D721Med (cell line): ENCODE measurements at regions not wholly inside any gene's neighbourhood (a gene's known extent, or its start where the extent isn't known, plus 50 kb on each side); places are given as distances from the start of the nearest gene placed in this dataset.
A peak's percentile ranks its signal among the peaks of the same experiment; 100 is the strongest.

ENCODE experiments used
- DNase-seq: peaks from one replicate; pipeline ENCODE4 v3.0.0; 2011; ENCODE audit warnings: low spot score; ENCODE audit not compliant: insufficient read length
- FAIRE-seq: peaks from 2 replicates; lab custom pipeline; 2011; peaks lifted over from hg19 to GRCh38; lab: Jason Lieb, UNC
- TF ChIP-seq, protein P1 (sequence below): IDR thresholded peaks from 2 replicates; pipeline ENCODE4 v1.5.1; 2012; ENCODE audit warnings: mild to moderate bottlenecking, control low read depth; ENCODE audit not compliant: insufficient read depth; ENCODE audit errors: missing control alignments

DNA sequence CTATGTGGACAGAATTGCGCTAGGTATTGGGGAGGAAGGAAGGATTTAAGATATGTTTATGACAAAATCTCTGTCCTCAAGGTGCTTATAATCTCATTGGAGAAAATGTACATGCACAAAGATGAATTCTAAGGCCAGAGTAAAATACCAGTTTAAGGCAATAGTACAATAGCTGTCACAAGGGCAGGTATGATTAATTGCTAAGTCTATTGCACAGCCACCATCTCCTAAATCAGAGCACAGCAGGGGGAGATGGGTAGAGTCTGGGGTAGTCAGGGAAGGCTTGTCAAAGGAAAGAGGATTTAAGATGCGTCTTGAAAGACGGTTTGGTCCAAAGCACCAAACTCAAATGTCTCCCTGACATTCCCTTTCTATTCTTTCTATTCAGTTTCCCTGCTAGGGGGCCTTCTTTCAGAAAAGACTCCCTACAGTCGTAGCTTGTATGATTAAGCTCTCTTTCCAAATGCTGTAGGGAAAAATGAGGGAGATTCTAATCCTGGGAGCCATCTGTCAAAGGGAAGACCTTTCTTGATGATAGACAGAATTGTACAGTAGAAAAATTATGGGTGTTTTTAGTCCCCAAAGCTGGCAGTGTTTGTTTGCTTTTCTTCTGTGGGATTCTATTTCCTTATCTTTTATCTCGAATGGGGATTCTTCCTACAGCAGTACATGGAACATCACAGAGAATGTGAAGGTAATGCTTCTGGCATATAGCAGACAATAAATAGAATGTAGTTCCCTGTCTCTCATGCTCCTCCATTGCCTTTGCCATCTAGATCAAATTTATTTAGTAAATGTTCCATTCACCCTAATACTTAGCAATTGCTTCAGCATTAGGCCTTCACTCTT is 107.6 kb upstream of the NFIA start:
- DNase-seq = no peak
- no peak for FAIRE-seq
- TF ChIP-seq, protein P1, sequence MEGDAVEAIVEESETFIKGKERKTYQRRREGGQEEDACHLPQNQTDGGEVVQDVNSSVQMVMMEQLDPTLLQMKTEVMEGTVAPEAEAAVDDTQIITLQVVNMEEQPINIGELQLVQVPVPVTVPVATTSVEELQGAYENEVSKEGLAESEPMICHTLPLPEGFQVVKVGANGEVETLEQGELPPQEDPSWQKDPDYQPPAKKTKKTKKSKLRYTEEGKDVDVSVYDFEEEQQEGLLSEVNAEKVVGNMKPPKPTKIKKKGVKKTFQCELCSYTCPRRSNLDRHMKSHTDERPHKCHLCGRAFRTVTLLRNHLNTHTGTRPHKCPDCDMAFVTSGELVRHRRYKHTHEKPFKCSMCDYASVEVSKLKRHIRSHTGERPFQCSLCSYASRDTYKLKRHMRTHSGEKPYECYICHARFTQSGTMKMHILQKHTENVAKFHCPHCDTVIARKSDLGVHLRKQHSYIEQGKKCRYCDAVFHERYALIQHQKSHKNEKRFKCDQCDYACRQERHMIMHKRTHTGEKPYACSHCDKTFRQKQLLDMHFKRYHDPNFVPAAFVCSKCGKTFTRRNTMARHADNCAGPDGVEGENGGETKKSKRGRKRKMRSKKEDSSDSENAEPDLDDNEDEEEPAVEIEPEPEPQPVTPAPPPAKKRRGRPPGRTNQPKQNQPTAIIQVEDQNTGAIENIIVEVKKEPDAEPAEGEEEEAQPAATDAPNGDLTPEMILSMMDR = no peak

DNA sequence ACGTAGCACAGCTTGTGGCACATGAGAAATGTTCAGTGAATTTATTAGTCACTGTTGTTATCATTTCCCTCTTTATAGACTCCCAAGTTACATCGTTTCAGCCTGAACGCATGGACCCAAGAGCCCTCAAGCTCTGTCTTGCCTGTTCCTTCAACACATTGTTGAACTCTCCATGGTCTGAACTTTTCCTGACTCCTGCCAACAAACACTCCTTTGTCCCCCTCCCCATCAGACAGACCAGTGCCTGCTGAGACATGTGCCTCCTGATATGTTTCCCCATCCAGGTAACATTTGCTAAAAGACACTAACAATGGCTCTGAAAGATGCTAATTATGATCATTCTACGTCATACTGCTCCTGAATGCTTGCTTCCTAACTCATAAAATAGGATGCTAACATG is 108.7 kb upstream of the NFIA start:
- TF ChIP-seq, protein P1 = no peak
- DNase-seq (no peak), FAIRE-seq (no peak)

DNA sequence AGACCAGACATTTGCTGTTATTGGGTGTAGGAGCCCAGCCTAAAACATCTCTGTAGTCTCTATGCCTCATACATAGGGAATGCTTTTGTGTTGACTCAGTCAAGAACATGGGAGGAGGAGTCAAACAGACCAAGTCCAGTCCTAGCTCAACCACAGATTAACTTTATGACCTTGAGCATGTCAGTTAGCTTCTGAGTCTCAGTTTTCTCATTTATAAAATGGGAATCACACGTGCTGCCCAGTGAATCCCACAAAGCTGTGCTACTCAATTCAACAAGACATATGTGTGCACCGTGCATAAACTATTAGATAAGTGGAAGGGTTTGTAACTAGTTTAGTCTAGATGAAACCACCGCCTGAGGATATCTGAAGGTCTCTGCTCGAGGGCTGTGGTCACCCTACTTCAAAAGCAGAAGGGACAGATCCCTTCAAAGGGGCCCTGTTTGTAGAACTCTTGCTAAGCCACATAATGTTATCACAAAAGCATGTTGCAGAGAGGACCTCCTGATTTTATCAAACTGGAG is 109.5 kb upstream of the NFIA start:
- no peak for FAIRE-seq
- DNase-seq = no peak
- TF ChIP-seq, protein P1 = no peak

DNA sequence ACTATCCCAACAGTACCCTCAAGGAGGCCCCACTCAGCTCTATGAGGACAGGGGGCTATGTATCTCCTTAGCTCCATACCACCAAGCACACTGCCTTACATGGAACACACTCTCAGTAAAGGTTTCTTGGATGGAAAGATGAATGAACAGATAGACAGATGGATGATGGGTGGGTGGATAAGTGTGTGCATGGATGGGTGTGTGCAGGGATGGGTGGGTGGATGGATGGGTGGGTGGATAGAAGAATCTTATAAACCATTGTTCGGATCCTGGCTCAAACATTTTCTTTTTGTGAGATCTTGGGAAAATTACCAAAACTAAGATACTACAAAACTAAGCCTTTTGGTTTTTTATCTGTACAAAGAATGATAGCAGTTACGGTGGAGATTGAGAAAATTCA is 111.0 kb upstream of the NFIA start:
- no peak for DNase-seq
- no peak for FAIRE-seq
- TF ChIP-seq, protein P1 = no peak

DNA sequence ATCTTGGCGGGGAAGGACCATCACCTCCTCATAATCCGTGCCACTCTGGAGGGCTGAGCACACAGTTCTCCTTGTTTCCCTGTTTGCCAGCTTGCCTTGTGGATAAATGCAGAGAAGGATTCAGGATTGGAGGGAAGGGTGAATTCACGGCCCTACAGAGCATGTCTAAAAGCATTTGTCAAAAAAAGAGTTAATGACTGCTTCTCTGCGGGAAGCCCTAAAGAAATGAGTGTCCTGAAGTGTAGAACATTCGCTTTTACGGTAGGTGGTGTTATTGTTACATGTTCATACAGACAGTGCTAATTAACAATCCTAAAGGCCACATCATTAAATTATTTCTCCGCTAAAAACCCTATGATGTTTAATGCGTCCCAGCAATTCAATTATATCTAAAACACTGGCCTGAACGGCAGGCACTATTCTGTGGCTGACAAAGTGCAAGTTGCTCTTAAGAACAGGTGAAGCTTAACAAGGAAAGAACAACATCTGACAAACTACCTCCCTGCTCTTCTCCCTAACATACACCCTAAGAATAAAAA is 112.3 kb upstream of the NFIA start:
- TF ChIP-seq, protein P1 = peak; percentile 35
- DNase-seq (no peak), FAIRE-seq (no peak)

DNA sequence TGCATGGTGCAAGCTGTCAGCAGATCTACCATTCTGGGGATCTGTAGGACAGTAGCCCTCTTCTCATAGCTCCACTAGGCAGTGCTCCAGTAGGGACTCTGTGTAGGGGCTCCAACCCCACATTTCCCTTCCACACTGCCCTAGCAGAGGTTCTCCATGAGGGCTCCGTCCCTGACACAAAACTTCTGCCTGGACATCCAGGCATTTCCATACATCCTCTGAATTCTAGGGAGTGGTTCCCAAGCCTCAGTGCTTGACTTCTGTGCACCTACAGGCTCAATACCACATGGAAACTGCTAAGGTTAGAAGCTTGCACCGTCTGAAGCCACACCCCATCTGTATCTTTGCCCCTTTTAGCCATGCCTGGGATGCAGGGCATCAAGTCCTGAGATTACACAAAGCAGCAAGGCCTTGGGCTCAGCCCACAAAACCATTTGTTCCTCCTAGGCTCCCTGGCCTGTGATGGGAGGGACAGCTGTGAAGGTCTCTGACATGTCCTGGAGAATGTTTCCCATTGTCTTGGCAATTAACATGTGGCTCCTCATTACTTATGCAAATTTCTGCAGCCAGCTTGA is 117.0 kb upstream of the NFIA start:
- no peak for FAIRE-seq

More for the DNA sequence above, 117.0 kb upstream of the NFIA start:
- TF ChIP-seq, protein P1 = no peak
- no peak for DNase-seq
